IMR-90 (cell line): ENCODE measurements at regions not wholly inside any gene's neighbourhood (a gene's known extent, or its start where the extent isn't known, plus 50 kb on each side); places are given as distances from the start of the nearest gene placed in this dataset.

Source experiments
- ATAC-seq: fragments of 200-7000 bp; cut with Tn5 transposase; 2 replicates; pipeline ENCODE4 v1.9.1; 2020; ENCODE audit warnings: low read depth, mild to moderate bottlenecking, moderate library complexity
- BruUV-seq: library from RNA; stranded (reverse); fragments of 400-500 nt; replicated peaks from 2 replicates; lab custom pipeline; 2021; lab: Mats Ljungman, UMichigan
- CTCF ChIA-PET: fragments of 300-600 bp; formaldehyde crosslinking; extraction: SDS; loops from one replicate; lab custom pipeline; 2021; ENCODE audit warnings: antibody characterized with exemption; lab: Yijun Ruan, JAX
- POLR2A ChIA-PET: fragments of 300-600 bp; sonication (Branson Sonifier 250); formaldehyde crosslinking; loops from one replicate; lab custom pipeline; 2022; ENCODE audit warnings: antibody characterized with exemption; ENCODE audit not compliant: unreplicated experiment; lab: Charles Lee
- DNase-seq: peaks from one replicate; pipeline ENCODE4 v3.0.0; 2013
- H2AFZ ChIP-seq: replicated peaks from 2 replicates; pipeline ENCODE3; 2013; ENCODE audit warnings: low read length, mild to moderate bottlenecking; ENCODE audit not compliant: poor library complexity
- H2AK5ac ChIP-seq: 2 replicates; pipeline ENCODE4 v1.6.1; 2013; ENCODE audit warnings: low read depth, low read length, inconsistent platforms
- H2AK9ac ChIP-seq: replicated peaks from 2 replicates; pipeline ENCODE3; 2013; ENCODE audit warnings: mild to moderate bottlenecking, low read depth, low read length, moderate library complexity; ENCODE audit not compliant: poor library complexity
- H2BK120ac ChIP-seq: 2 replicates; pipeline ENCODE4 v1.6.1; 2013; ENCODE audit warnings: low read depth, low read length, inconsistent platforms
- H2BK15ac ChIP-seq: 3 replicates; pipeline ENCODE4 v1.6.1; 2013; ENCODE audit warnings: low read depth, low read length, inconsistent platforms
- H2BK20ac ChIP-seq: 2 replicates; pipeline ENCODE4 v1.6.1; 2013; ENCODE audit warnings: low read depth, mild to moderate bottlenecking, inconsistent platforms, low read length, moderate library complexity
- H2BK5ac ChIP-seq: 2 replicates; pipeline ENCODE4 v1.6.1; 2013; ENCODE audit warnings: mild to moderate bottlenecking, low read depth, low read length, inconsistent platforms; ENCODE audit not compliant: poor library complexity, severe bottlenecking
- H3K14ac ChIP-seq: replicated peaks from 2 replicates; pipeline ENCODE4 v1.6.1; 2013; ENCODE audit warnings: low read depth, low read length, inconsistent platforms
- H3K18ac ChIP-seq: 2 replicates; pipeline ENCODE4 v1.6.1; 2013; ENCODE audit warnings: low read depth, low read length, control low read depth
- H3K23ac ChIP-seq: 2 replicates; pipeline ENCODE4 v1.6.1; 2013; ENCODE audit warnings: low read depth, low read length, inconsistent platforms
- H3K27ac ChIP-seq: 2 replicates; pipeline ENCODE4 v1.5.1; 2013; ENCODE audit warnings: mild to moderate bottlenecking, control low read depth, low read length; ENCODE audit not compliant: insufficient read depth
- H3K27me3 ChIP-seq: 2 replicates; pipeline ENCODE4 v1.6.1; 2013; ENCODE audit warnings: low read length; ENCODE audit not compliant: control insufficient read depth, insufficient read depth
- H3K36me3 ChIP-seq: 2 replicates; pipeline ENCODE4 v1.6.1; 2013; ENCODE audit warnings: low read length, mixed read lengths; ENCODE audit not compliant: control insufficient read depth, insufficient read depth
- H3K4ac ChIP-seq: 2 replicates; pipeline ENCODE4 v1.6.1; 2013; ENCODE audit warnings: low read depth, low read length, inconsistent platforms
- H3K4me1 ChIP-seq: 2 replicates; pipeline ENCODE4 v1.6.1; 2013; ENCODE audit warnings: low read length, mixed read lengths; ENCODE audit not compliant: control insufficient read depth, insufficient read depth
- H3K4me2 ChIP-seq: 2 replicates; pipeline ENCODE4 v1.6.1; 2013; ENCODE audit warnings: low read depth, mild to moderate bottlenecking, control low read depth, low read length, moderate library complexity
- H3K4me3 ChIP-seq: 2 replicates; pipeline ENCODE4 v1.5.1; 2013; ENCODE audit warnings: low read depth, mild to moderate bottlenecking, control low read depth, low read length, moderate library complexity; ENCODE audit not compliant: insufficient read depth
- H3K56ac ChIP-seq: 2 replicates; pipeline ENCODE4 v1.6.1; 2013; ENCODE audit warnings: low read length, inconsistent platforms; ENCODE audit not compliant: insufficient read depth; ENCODE audit errors: extremely low read depth
- H3K79me1 ChIP-seq, 2 experiments: 2 replicates each; pipeline ENCODE4 v1.6.1; 2013; ENCODE audit warnings: low read length in 2 of 2, inconsistent platforms in 1 of 2, low read depth in 1 of 2
- H3K9ac ChIP-seq: 2 replicates; pipeline ENCODE4 v1.6.1; 2013; ENCODE audit warnings: low read depth, low read length, control low read depth
- H3K9me1 ChIP-seq: 2 replicates; pipeline ENCODE4 v1.6.1; 2013; ENCODE audit warnings: low read length, inconsistent platforms; ENCODE audit not compliant: insufficient read depth
- H3K9me3 ChIP-seq: 2 replicates; pipeline ENCODE4 v1.6.1; 2013; ENCODE audit warnings: low read length; ENCODE audit not compliant: control insufficient read depth, insufficient read depth
- H4K20me1 ChIP-seq: 2 replicates; pipeline ENCODE4 v1.6.1; 2013; ENCODE audit warnings: low read length, inconsistent platforms; ENCODE audit not compliant: insufficient read depth
- H4K5ac ChIP-seq: 2 replicates; pipeline ENCODE4 v1.6.1; 2013; ENCODE audit warnings: mild to moderate bottlenecking, low read depth, low read length, control low read depth
- H4K8ac ChIP-seq, 2 experiments: 2 replicates each; pipeline ENCODE4 v1.6.1; 2013; ENCODE audit warnings: low read depth in 2 of 2, low read length in 2 of 2, control low read depth in 1 of 2, inconsistent platforms in 1 of 2
- H4K91ac ChIP-seq: 2 replicates; pipeline ENCODE4 v1.6.1; 2013; ENCODE audit warnings: low read depth, low read length, inconsistent platforms; ENCODE audit not compliant: insufficient read depth
- BHLHE40 ChIP-seq: fragments of 150-350 bp; IDR thresholded peaks from 2 replicates; pipeline ENCODE4 v1.6.1; 2016; ENCODE audit warnings: mild to moderate bottlenecking, low read depth, low read length
- CEBPB ChIP-seq: IDR thresholded peaks from 2 replicates; pipeline ENCODE4 v1.6.1; 2012; ENCODE audit warnings: low read depth, low read length, improper control_type of control experiment
- CHD1 ChIP-seq: IDR thresholded peaks from 2 replicates; pipeline ENCODE4 v1.6.1; 2012; ENCODE audit warnings: low read depth, low read length, improper control_type of control experiment
- CTCF ChIP-seq: conservative IDR thresholded peaks from 2 replicates; pipeline ENCODE4 v1.5.1; 2012; ENCODE audit warnings: mild to moderate bottlenecking, low read depth, low read length, improper control_type of control experiment
- ELK1 ChIP-seq: fragments of 150-350 bp; IDR thresholded peaks from 2 replicates; pipeline ENCODE4 v1.6.1; 2016; ENCODE audit warnings: low read depth, mild to moderate bottlenecking, low read length, moderate library complexity, borderline replicate concordance
- FOS ChIP-seq: fragments of 150-350 bp; IDR thresholded peaks from 2 replicates; pipeline ENCODE4 v1.6.1; 2016; ENCODE audit warnings: low read depth, low read length
- MAFK ChIP-seq: IDR thresholded peaks from 2 replicates; pipeline ENCODE4 v1.6.1; 2012; ENCODE audit warnings: low read depth, low read length, improper control_type of control experiment
- MAZ ChIP-seq: IDR thresholded peaks from 2 replicates; pipeline ENCODE4 v1.6.1; 2012; ENCODE audit warnings: low read depth, mild to moderate bottlenecking, low read length, improper control_type of control experiment, moderate library complexity, borderline replicate concordance
- MXI1 ChIP-seq: IDR thresholded peaks from 2 replicates; pipeline ENCODE4 v1.6.1; 2012; ENCODE audit warnings: low read depth, mild to moderate bottlenecking, low read length, moderate library complexity, borderline replicate concordance
- NFE2L2 ChIP-seq: fragments of 150-350 bp; IDR thresholded peaks from 2 replicates; pipeline ENCODE4 v1.6.1; 2016; ENCODE audit warnings: low read depth, mild to moderate bottlenecking, low read length
- POLR2A ChIP-seq: IDR thresholded peaks from 2 replicates; pipeline ENCODE4 v1.6.1; 2012; ENCODE audit warnings: mild to moderate bottlenecking, low read depth, low read length
- RAD21 ChIP-seq: IDR thresholded peaks from 2 replicates; pipeline ENCODE4 v1.6.1; 2012; ENCODE audit warnings: low read length, improper control_type of control experiment
- RCOR1 ChIP-seq: IDR thresholded peaks from 2 replicates; pipeline ENCODE4 v1.6.1; 2012; ENCODE audit warnings: mild to moderate bottlenecking, low read length, improper control_type of control experiment; ENCODE audit not compliant: insufficient replicate concordance
- RFX5 ChIP-seq: IDR thresholded peaks from 2 replicates; pipeline ENCODE4 v1.8.0; 2012; ENCODE audit warnings: low read depth, mild to moderate bottlenecking, low read length, moderate library complexity
- SMC3 ChIP-seq: fragments of 150-350 bp; IDR thresholded peaks from 2 replicates; pipeline ENCODE4 v1.6.1; 2016; ENCODE audit warnings: low read depth, mild to moderate bottlenecking, antibody characterized with exemption, low read length, moderate library complexity
- USF2 ChIP-seq: fragments of 150-350 bp; IDR thresholded peaks from 2 replicates; pipeline ENCODE4 v1.6.1; 2017; ENCODE audit warnings: mild to moderate bottlenecking, antibody characterized with exemption, low read length, low read depth
- WGBS, 2 experiments: methylation state at CpG; one replicate each; pipeline versions ENCODE4 v1.1.5 to v1.1.7; 2013; ENCODE audit warnings: missing lambda C conversion rate in 2 of 2; ENCODE audit not compliant: insufficient read length in 1 of 2; ENCODE audit errors: extremely low coverage in 2 of 2; 5-methylcytosine and 5-hydroxymethylcytosine counted together
- dilution Hi-C: fragments of 300-500 bp; cut with HindIII; formaldehyde crosslinking; loops from one replicate; pipeline ENCODE4 v1.14.3; 2018; ENCODE audit warnings: low sequenced_read_pairs; ENCODE audit not compliant: unreplicated experiment
- in situ Hi-C: fragments of 300-500 bp; cut with MboI; formaldehyde crosslinking; loops from 3 replicates; pipeline ENCODE4 v1.14.3; 2019; ENCODE audit warnings: low sequenced_read_pairs, inconsistent platforms, mixed read lengths
- intact Hi-C: fragments of 100-400 bp; cut with micrococcal nuclease; formaldehyde crosslinking; loops from 2 replicates; pipeline ENCODE4 v1.10.0; 2022

- Histone ChIP-seq H3K56ac (no peak overlapping the region), H3K27ac (no peak overlapping the region), H4K8ac (no peak overlapping the region), H3K23ac (no peak overlapping the region), H2BK120ac (no peak overlapping the region), H4K5ac (no peak overlapping the region), H3K9me3 (no peaks in the 10 kb centered on the region), H2BK20ac (no peak overlapping the region), H2BK5ac (no peak overlapping the region), H2AFZ (no peak overlapping the region), H3K36me3 (no peaks in the 10 kb centered on the region), H2AK9ac (peak overlapping the region; percentile 78), H2BK15ac (no peak overlapping the region), H3K4me1 (0 out of 2 replicates have a peak, but pooled peaks cover 2% of the 10 kb centered on the region), H3K4me3 (no peak overlapping the region), H3K79me1 (no peaks in the 10 kb centered on the region), H4K91ac (no peak overlapping the region), H3K27me3 (no peaks in the 10 kb centered on the region), H3K18ac (no peak overlapping the region), H4K20me1 (no peaks in the 10 kb centered on the region), H3K14ac (no peak overlapping the region), H3K4ac (no peak overlapping the region), H3K9me1 (no peaks in the 10 kb centered on the region), H3K9ac (no peak overlapping the region), H3K4me2 (no peak overlapping the region), H2AK5ac (no peak overlapping the region)
- intact Hi-C loops: no loop called here
- ChIA-PET POLR2A (no interaction called here), CTCF (no interaction called here)
- dilution Hi-C loops: no loop called here
- BruUV-seq: no TSS peak
- no CpG with 5 or more reads among the region's 1 CpG for WGBS, 2 experiments
- TF ChIP-seq NFE2L2 (no peak), POLR2A (no peak), MXI1 (no peak), CEBPB (no peak), BHLHE40 (no peak), RAD21 (no peak), CHD1 (no peak), MAZ (no peak), CTCF (no peak), SMC3 (no peak), RCOR1 (no peak), USF2 (no peak), ELK1 (no peak), MAFK (no peak), FOS (no peak), RFX5 (no peak)
- DNase-seq: no peak
- in situ Hi-C loops: no loop called here
- no peak for ATAC-seq
Measured at GRCh38 chr7:19062216-19062615, 55.2 kb downstream of the TWIST1 start.
